Keratinocyte (primary cell): ENCODE measurements at regions not wholly inside any gene's neighbourhood (a gene's known extent, or its start where the extent isn't known, plus 50 kb on each side); places are given as distances from the start of the nearest gene placed in this dataset.

Experiments
- DNase-seq: peaks from one replicate; pipeline ENCODE4 v3.0.0-alpha.2; 2011; ENCODE audit warnings: low read depth, missing footprints, low spot score
- FAIRE-seq: peaks from 2 replicates; lab custom pipeline; 2011; peaks lifted over from hg19 to GRCh38; lab: Jason Lieb, UNC
- H2AFZ ChIP-seq: 2 replicates; pipeline ENCODE4 v1.6.0; 2012; ENCODE audit warnings: low read length, control low read depth, inconsistent platforms; ENCODE audit not compliant: control insufficient read depth
- H3K27ac ChIP-seq: 2 replicates; pipeline ENCODE4 v1.5.1; 2011; ENCODE audit warnings: low read length; ENCODE audit not compliant: control insufficient read depth, insufficient read depth
- H3K27me3 ChIP-seq: 3 replicates; pipeline ENCODE4 v1.6.0; 2011; ENCODE audit warnings: low read length; ENCODE audit not compliant: control insufficient read depth, insufficient read depth; ENCODE audit errors: extremely low read depth
- H3K36me3 ChIP-seq, 2 experiments: 2 replicates in 1 of 2; 3 replicates in 1 of 2; pipeline ENCODE4 v1.5.1; 2011; ENCODE audit warnings: low read length in 2 of 2, mild to moderate bottlenecking in 1 of 2; ENCODE audit not compliant: control insufficient read depth in 2 of 2, insufficient read depth in 2 of 2; ENCODE audit errors: extremely low read depth in 1 of 2
- H3K4me1 ChIP-seq: 3 replicates; pipeline ENCODE4 v1.5.1; 2011; ENCODE audit warnings: low read length; ENCODE audit not compliant: control insufficient read depth, insufficient read depth; ENCODE audit errors: extremely low read depth
- H3K4me2 ChIP-seq: 3 replicates; pipeline ENCODE4 v1.6.0; 2011; ENCODE audit warnings: low read depth, low read length; ENCODE audit not compliant: control insufficient read depth, insufficient read depth; ENCODE audit errors: extremely low read depth
- H3K4me3 ChIP-seq, 3 experiments: fragments of 200-600 bp in 1 of 3; sonication (generic) in 1 of 3; 2 replicates in 2 of 3; 3 replicates in 1 of 3; pipeline ENCODE4 v1.5.1; 2011 to 2016; ENCODE audit warnings: low read length in 3 of 3, mild to moderate bottlenecking in 3 of 3, control low read depth in 2 of 3, inconsistent platforms in 1 of 3, low read depth in 1 of 3, mixed read lengths in 1 of 3, mixed run types in 1 of 3, moderate library complexity in 1 of 3; ENCODE audit not compliant: control insufficient read depth in 2 of 3, insufficient read depth in 2 of 3; ENCODE audit errors: extremely low read depth in 1 of 3
- H3K79me2 ChIP-seq: 2 replicates; pipeline ENCODE4 v1.6.0; 2012; ENCODE audit warnings: low read length; ENCODE audit not compliant: control insufficient read depth, insufficient read depth
- H3K9ac ChIP-seq: 3 replicates; pipeline ENCODE4 v1.6.0; 2011; ENCODE audit warnings: low read length; ENCODE audit not compliant: control insufficient read depth, insufficient read depth; ENCODE audit errors: extremely low read depth
- H3K9me1 ChIP-seq: 3 replicates; pipeline ENCODE4 v1.6.0; 2011; ENCODE audit warnings: low read length; ENCODE audit not compliant: control insufficient read depth, insufficient read depth; ENCODE audit errors: extremely low read depth
- H3K9me3 ChIP-seq: 2 replicates; pipeline ENCODE4 v1.5.1; 2012; ENCODE audit warnings: low read depth, low read length; ENCODE audit not compliant: control insufficient read depth
- H4K20me1 ChIP-seq: 3 replicates; pipeline ENCODE4 v1.6.0; 2011; ENCODE audit warnings: low read length; ENCODE audit not compliant: control insufficient read depth, insufficient read depth; ENCODE audit errors: extremely low read depth
- EZH2 ChIP-seq: IDR thresholded peaks from one replicate; pipeline ENCODE4 v1.6.1; 2012; ENCODE audit warnings: inconsistent platforms, mild to moderate bottlenecking, low read length, moderate library complexity
- dilution Hi-C: fragments of 300-500 bp; cut with MboI; formaldehyde crosslinking; loops from one replicate; pipeline ENCODE4 v1.7.0; 2020; ENCODE audit warnings: low sequenced_read_pairs; ENCODE audit not compliant: extremely low pct_ligation_motif_present
- TF ChIP-seq, protein P1 (sequence below), 3 experiments: IDR thresholded peaks in 1 of 3; conservative IDR thresholded peaks in 1 of 3; optimal IDR thresholded peaks in 1 of 3; 2 replicates in 2 of 3; 3 replicates in 1 of 3; pipeline versions ENCODE3 to v1.5.1; 2011; ENCODE audit warnings: low read length in 3 of 3, mild to moderate bottlenecking in 3 of 3, moderate library complexity in 2 of 3, control low read depth in 1 of 3, inconsistent platforms in 1 of 3; ENCODE audit not compliant: insufficient read depth in 2 of 3; ENCODE audit errors: extremely low read depth in 1 of 3

DNA sequence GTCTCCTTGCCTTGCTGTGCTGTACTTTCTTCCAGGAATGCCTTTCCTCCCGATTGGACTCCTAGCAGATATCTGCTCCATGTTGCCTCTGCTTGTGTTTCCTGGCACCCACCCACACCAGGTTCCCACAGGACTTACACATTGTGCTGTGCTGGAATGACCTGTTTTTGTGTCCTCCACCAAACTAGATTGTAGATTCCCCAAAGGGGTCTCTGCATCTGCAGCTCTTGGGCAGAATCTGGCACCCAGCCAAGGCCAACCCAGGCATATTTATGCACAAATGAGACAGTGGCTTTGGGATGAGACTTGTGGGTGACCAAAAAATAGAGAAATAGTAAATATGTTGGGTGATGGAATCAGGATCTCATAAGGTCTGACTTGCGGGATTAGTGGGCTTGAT is 278.2 kb downstream of the RRAGC start:
- Histone ChIP-seq H3K9me1 (no peaks in the 10 kb centered on the region), H3K4me3 (no peak overlapping the region), H3K9me3 (no peaks in the 10 kb centered on the region), H3K4me1 (no peaks in the 10 kb centered on the region), H2AFZ (no peak overlapping the region), H3K79me2 (no peaks in the 10 kb centered on the region), H3K9ac (no peak overlapping the region), H3K27me3 (peaks cover 28% of the 10 kb centered on the region), H3K27ac (no peak overlapping the region), H3K4me2 (no peak overlapping the region), H4K20me1 (no peaks in the 10 kb centered on the region), H3K36me3 (no peaks in the 10 kb centered on the region)
- TF ChIP-seq, protein P1, sequence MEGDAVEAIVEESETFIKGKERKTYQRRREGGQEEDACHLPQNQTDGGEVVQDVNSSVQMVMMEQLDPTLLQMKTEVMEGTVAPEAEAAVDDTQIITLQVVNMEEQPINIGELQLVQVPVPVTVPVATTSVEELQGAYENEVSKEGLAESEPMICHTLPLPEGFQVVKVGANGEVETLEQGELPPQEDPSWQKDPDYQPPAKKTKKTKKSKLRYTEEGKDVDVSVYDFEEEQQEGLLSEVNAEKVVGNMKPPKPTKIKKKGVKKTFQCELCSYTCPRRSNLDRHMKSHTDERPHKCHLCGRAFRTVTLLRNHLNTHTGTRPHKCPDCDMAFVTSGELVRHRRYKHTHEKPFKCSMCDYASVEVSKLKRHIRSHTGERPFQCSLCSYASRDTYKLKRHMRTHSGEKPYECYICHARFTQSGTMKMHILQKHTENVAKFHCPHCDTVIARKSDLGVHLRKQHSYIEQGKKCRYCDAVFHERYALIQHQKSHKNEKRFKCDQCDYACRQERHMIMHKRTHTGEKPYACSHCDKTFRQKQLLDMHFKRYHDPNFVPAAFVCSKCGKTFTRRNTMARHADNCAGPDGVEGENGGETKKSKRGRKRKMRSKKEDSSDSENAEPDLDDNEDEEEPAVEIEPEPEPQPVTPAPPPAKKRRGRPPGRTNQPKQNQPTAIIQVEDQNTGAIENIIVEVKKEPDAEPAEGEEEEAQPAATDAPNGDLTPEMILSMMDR (optimal IDR thresholded peaks at IDR 0.05 in 1 of 3, IDR thresholded peaks at IDR 0.05 in 1 of 3, conservative IDR thresholded peaks at IDR 0.05 in 1 of 3; ENCODE audit: extremely low read depth in 1 of 3, insufficient read depth in 2 of 3, low read length in 3 of 3), result no peak
- no peak for TF ChIP-seq EZH2
- dilution Hi-C loops, result no loop called here
- no peak for FAIRE-seq
- no peak for DNase-seq

DNA sequence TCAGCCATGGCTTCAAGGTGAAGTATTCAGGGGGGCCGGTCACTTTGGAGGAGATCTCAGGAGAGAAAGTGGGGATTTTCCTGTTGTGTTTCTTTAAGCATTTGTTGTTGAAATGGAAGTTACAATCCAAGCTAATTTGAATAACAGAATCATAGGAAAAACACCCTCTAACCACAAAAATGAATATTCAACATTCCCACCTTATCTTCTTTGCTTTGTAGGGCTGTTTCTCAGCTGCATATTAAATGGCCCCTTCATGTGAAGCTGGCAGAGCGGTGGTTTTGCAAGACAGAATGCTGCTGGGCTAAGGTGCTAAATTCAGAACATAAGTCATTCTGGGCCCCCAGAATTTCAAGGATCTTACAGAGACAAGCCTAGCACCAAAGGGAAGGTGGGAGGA is 279.0 kb downstream of the RRAGC start:
- no peak overlapping the region for H3K27ac ChIP-seq
- no peaks in the 10 kb centered on the region for H4K20me1 ChIP-seq
- H3K4me2 ChIP-seq, result no peak overlapping the region
- peaks cover 28% of the 10 kb centered on the region for H3K27me3 ChIP-seq
- DNase-seq (no peak), FAIRE-seq (no peak)
- H3K4me1 ChIP-seq, result no peaks in the 10 kb centered on the region
- no peak overlapping the region for H3K4me3 ChIP-seq
- no peaks in the 10 kb centered on the region for H3K9me1 ChIP-seq
- H3K36me3 ChIP-seq, result no peaks in the 10 kb centered on the region
- dilution Hi-C loops, result no loop called here
- H2AFZ ChIP-seq, result no peak overlapping the region
- H3K9ac ChIP-seq, result no peak overlapping the region
- no peaks in the 10 kb centered on the region for H3K79me2 ChIP-seq
- no peak for TF ChIP-seq EZH2
- TF ChIP-seq, protein P1 (optimal IDR thresholded peaks at IDR 0.05 in 1 of 3, IDR thresholded peaks at IDR 0.05 in 1 of 3, conservative IDR thresholded peaks at IDR 0.05 in 1 of 3; ENCODE audit: extremely low read depth in 1 of 3, insufficient read depth in 2 of 3, low read length in 3 of 3), result no peak
- no peaks in the 10 kb centered on the region for H3K9me3 ChIP-seq
